ENCODE measurements at regions not wholly inside any gene's neighbourhood (a gene's known extent, or its start where the extent isn't known, plus 50 kb on each side); places are given as distances from the start of the nearest gene placed in this dataset.

DNA sequence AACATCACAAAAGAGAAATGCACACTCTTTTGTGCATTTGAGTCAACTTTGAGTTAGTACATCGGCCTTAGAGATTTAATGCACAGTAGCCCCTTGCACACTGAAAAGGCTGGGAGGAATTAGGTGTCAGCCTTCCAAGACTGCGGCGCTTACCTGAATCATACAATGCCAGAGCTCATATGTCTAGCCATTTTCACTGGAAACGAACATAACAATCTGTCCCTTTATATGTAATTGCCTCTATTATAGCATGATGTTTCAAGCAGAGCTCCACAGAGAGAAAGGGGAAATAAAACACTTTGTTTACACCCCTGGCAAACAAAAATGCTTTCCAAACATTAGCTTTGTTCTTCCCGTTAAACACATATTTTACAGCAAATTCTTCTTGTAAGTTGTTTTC, 315.7 kb upstream of the SLCO3A1 start:
- TF ChIP-seq, protein P1, sequence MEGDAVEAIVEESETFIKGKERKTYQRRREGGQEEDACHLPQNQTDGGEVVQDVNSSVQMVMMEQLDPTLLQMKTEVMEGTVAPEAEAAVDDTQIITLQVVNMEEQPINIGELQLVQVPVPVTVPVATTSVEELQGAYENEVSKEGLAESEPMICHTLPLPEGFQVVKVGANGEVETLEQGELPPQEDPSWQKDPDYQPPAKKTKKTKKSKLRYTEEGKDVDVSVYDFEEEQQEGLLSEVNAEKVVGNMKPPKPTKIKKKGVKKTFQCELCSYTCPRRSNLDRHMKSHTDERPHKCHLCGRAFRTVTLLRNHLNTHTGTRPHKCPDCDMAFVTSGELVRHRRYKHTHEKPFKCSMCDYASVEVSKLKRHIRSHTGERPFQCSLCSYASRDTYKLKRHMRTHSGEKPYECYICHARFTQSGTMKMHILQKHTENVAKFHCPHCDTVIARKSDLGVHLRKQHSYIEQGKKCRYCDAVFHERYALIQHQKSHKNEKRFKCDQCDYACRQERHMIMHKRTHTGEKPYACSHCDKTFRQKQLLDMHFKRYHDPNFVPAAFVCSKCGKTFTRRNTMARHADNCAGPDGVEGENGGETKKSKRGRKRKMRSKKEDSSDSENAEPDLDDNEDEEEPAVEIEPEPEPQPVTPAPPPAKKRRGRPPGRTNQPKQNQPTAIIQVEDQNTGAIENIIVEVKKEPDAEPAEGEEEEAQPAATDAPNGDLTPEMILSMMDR (IDR thresholded peaks at IDR 0.05), result no peak
- TF ChIP-seq POLR2A (IDR thresholded peaks at IDR 0.05) (no peak), POLR2AphosphoS5 (IDR thresholded peaks at IDR 0.05) (no peak)

All from gastroesophageal sphincter (tissue), 3 donors.